LNCAP (cell line): ENCODE measurements at regions not wholly inside any gene's neighbourhood (a gene's known extent, or its start where the extent isn't known, plus 50 kb on each side); places are given as distances from the start of the nearest gene placed in this dataset.
A peak's percentile ranks its signal among the peaks of the same experiment; 100 is the strongest.

ENCODE experiments used
- TF ChIP-seq, protein P1 (sequence below): fragments of 450-650 bp; IDR thresholded peaks from 2 replicates; pipeline ENCODE4 v1.5.1; 2017; ENCODE audit warnings: mild to moderate bottlenecking

DNA sequence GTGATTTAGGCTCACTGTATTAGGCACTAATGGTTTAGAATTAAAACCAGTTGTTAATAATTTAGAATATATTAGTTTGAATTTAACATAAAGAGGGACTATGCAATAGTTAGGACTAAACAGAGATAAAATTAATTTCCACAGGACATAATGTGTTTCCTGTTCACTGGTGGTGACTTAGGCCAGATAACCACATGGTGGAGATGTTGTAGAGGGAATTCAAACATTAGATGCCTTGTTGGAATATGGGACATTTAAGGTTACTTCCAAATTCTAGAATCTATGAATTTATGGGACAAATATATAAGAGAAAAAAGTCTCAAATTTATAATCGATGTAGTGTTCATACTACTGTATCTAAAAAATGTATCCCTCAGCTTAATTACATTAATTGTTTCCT is 615.5 kb upstream of the KLHL1 start:
- TF ChIP-seq, protein P1, sequence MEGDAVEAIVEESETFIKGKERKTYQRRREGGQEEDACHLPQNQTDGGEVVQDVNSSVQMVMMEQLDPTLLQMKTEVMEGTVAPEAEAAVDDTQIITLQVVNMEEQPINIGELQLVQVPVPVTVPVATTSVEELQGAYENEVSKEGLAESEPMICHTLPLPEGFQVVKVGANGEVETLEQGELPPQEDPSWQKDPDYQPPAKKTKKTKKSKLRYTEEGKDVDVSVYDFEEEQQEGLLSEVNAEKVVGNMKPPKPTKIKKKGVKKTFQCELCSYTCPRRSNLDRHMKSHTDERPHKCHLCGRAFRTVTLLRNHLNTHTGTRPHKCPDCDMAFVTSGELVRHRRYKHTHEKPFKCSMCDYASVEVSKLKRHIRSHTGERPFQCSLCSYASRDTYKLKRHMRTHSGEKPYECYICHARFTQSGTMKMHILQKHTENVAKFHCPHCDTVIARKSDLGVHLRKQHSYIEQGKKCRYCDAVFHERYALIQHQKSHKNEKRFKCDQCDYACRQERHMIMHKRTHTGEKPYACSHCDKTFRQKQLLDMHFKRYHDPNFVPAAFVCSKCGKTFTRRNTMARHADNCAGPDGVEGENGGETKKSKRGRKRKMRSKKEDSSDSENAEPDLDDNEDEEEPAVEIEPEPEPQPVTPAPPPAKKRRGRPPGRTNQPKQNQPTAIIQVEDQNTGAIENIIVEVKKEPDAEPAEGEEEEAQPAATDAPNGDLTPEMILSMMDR = peak; percentile 24; the same call in 1 of the 2 replicates

DNA sequence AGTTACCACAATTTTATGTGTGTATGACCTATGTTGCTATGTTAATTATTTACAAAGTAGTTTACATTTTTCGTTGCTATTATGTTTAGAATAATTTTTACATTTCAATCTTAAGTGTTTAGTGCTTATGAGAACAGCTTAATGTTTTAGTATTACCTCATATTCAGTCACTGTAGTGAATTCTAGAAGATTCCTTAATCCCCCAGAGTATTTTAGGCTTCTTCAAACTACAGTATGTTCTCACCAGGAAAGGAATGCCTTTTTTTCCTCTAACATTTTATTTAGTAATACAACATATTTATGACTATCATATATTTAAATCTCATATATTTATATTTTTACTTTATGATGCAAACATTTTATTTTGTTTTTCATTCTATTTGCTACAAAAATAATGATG is 612.1 kb upstream of the KLHL1 start:
- TF ChIP-seq, protein P1 = no peak

DNA sequence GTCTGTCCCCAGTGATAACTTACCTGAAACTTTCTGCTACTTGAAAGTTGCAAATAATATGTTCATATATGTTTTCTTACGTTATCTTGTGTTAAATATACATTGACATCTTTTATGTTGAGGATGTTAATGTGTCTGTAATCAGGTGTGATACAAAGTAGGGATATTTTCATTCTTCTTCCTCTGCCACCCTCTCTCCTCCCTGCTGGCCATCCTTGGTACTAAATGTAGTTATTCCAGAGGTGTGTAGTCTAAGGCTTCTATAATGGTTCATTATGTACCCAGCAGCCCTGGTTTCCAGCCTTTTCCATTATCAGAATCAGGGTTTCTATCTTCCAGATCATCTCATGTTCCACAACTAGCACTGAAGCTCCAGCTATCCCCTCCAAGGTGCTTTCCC is 606.7 kb upstream of the KLHL1 start:
- TF ChIP-seq, protein P1 = no peak

DNA sequence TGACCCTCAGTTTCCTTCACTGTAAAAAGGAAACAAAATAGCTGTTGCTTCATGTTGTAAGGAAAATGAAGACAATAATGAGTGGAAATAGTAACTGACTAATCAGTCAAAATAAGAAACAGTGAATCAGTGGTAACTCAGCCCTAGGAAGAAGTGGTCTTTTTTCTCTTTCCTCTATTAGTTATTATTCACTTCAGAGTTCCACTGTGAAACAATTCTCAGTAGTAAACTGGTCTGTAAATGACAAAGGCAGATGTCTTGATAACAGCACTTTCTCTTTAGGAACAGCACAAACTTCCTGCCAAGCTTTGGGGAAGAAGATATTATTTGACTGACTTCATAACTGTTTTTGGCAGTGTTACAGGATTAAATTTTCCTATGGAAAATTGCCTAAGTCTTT is 600.5 kb upstream of the KLHL1 start:
- TF ChIP-seq, protein P1 = no peak

DNA sequence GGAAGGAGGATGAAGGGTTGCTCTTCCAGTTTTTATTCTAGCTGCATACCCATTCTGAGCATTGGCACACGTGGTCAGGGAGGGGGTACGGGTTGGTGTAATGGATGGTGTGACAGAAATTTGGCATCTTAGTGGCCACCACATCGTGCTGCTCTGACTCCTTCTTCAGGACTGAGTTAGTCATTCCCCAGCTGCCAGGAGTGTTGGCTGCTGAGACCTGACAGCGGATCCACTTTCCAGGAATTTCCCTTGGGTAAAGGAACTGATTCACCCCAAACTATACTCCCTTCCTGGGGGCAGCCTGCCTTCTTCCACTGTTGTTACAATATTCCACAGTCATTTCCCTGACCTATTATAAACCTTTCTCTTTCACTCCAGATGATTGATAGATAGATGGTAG is 595.5 kb upstream of the KLHL1 start:
- TF ChIP-seq, protein P1 = no peak

DNA sequence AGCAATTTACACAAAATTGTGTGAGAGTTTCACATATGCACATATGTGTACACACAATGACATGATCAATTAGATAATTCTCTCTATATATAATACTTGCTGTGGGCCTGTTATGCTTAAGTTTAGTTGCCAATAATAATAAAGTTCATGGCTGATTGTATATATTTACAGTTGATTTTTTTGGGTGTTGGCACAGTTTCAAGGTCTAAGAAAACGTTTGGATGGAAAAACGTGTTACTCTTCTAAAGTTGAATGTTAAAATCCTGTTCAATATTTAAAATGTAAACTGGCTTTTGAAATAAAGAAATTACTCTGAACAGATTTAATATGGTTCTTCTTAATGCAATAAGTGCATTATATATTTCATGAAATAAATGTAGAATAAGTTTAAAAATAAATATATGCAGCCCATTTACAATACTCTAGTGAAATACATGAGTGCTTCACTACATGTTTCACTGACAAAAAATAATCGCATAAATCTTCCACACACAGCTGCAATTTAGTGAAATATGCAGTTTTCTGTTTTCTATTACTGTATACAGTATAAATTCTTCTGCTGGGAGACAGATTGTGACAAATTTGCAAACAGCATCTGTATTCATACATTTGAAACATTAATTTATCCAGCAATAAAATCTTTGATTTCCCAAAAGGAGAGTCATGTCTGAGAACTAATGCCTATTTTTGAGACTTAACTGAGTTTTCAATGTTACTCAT is 586.9 kb upstream of the KLHL1 start:
- TF ChIP-seq, protein P1 = no peak

DNA sequence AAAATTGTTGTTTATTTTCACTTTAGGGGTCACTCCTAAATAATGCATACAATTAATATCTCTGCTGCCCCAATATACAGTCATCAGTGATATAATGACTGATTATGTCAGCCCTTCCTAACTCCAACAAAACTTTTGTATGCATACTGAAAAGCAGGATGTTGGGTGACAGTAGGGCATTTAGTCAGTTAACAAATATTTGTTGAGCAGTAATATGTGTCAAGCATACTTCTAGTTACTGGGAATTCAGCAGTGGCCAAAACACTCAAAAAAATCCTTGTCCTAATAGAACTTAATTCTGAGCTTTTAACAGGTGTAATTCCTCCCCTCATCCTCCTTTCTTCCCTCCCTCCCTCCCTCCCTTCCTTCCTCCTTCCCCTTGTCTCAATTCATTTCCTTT is 560.7 kb upstream of the KLHL1 start:
- TF ChIP-seq, protein P1 = no peak

DNA sequence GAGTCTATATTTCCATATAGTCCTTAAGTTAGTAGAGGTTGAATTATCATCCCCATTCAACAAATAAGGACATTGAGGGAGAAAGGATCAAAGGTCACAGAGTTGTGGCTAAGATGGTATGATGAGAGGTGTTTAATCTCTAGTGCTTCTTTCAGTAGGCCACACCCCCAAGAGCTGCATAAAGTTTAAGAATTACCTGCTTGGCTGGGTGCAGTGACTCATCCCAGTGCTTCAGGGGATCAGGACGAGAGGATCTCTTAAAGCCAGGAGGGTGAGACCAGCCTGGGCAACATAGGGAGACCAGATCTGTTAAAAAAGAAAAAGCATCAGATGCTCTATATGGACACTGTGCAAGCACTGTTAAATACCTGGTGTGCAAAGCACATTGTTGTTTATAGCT is 560.0 kb upstream of the KLHL1 start:
- TF ChIP-seq, protein P1 = no peak
